ENCODE measurements at regions not wholly inside any gene's neighbourhood (a gene's known extent, or its start where the extent isn't known, plus 50 kb on each side); places are given as distances from the start of the nearest gene placed in this dataset.
A peak's percentile ranks its signal among the peaks of the same experiment; 100 is the strongest.
"Not testable (repeated sequence)": the region's sequence is repeated elsewhere in the genome, so short reads cannot be mapped to it uniquely, and the experiment has no call there.

- no peaks in the 10 kb centered on the region for H3K36me3 ChIP-seq (ENCODE audit: control insufficient read depth in 3 of 3, insufficient read depth in 2 of 3, low read depth in 1 of 3, low read length in 3 of 3)
- H3K27me3 ChIP-seq (ENCODE audit: control insufficient read depth in 3 of 3, insufficient read depth in 3 of 3, low read length in 3 of 3), result no peaks in the 10 kb centered on the region
- peak overlapping the region in 2 of 3 donors; percentile 55 to 97 for H3K27ac ChIP-seq (ENCODE audit: low read depth in 1 of 3, low read length in 2 of 3)
- no peaks in the 10 kb centered on the region for H3K9me3 ChIP-seq (ENCODE audit: control insufficient read depth in 2 of 2, insufficient read depth in 1 of 2, low read depth in 1 of 2, low read length in 1 of 2)
- peaks cover 3 to 43% (median 4%) of the 10 kb centered on the region in 3 donors for H3K4me1 ChIP-seq (ENCODE audit: control insufficient read depth in 3 of 3, insufficient read depth in 2 of 3, low read depth in 1 of 3, low read length in 2 of 3)
- DNase-seq, result peak; percentile 69 to 88
- no peak overlapping the region for H3K4me3 ChIP-seq (ENCODE audit: low read depth in 1 of 3, low read length in 3 of 3)
- no peak for FAIRE-seq
- 10 to 53% (median 34%) methylated on average over 6 of the region's 6 CpGs for WGBS, 3 donors
These were observed 83.5 kb downstream of the EOMES start for GRCh38 chr3:27638594-27638993.

- DNase-seq, result no peak
- Histone ChIP-seq H3K4me3 (ENCODE audit: low read depth in 1 of 3, low read length in 3 of 3) (no peak overlapping the region), H3K27me3 (ENCODE audit: control insufficient read depth in 3 of 3, insufficient read depth in 3 of 3, low read length in 3 of 3) (no peaks in the 10 kb centered on the region), H3K27ac (ENCODE audit: low read depth in 1 of 3, low read length in 2 of 3) (peak overlapping the region in 2 of 3 donors; percentile 55 to 97), H3K4me1 (ENCODE audit: control insufficient read depth in 3 of 3, insufficient read depth in 2 of 3, low read depth in 1 of 3, low read length in 2 of 3) (peaks cover 0 to 31% (median 4%) of the 10 kb centered on the region in 3 donors), H3K36me3 (ENCODE audit: control insufficient read depth in 3 of 3, insufficient read depth in 2 of 3, low read depth in 1 of 3, low read length in 3 of 3) (no peaks in the 10 kb centered on the region), H3K9me3 (ENCODE audit: control insufficient read depth in 2 of 2, insufficient read depth in 1 of 2, low read depth in 1 of 2, low read length in 1 of 2) (no peaks in the 10 kb centered on the region)
- no peak for FAIRE-seq
- whole genome bisulfite sequencing, 3 donors, result 87 to 91% (median 90%) methylated on average over 9 of the region's 9 CpGs
These were observed 84.7 kb downstream of the EOMES start for GRCh38 chr3:27637346-27637995.

GRCh38 chr3:27635006-27635405 is 87.1 kb downstream of the EOMES start:
- DNase-seq; H3K27me3 ChIP-seq (ENCODE audit: control insufficient read depth in 3 of 3, insufficient read depth in 3 of 3, low read length in 3 of 3); H3K9me3 ChIP-seq (ENCODE audit: control insufficient read depth in 2 of 2, insufficient read depth in 1 of 2, low read depth in 1 of 2, low read length in 1 of 2); FAIRE-seq; H3K36me3 ChIP-seq (ENCODE audit: control insufficient read depth in 3 of 3, insufficient read depth in 2 of 3, low read depth in 1 of 3, low read length in 3 of 3): not testable (repeated sequence)
- WGBS, 3 donors, result 34 to 55% (median 35%) methylated on average over 5 of the region's 5 CpGs
- Histone ChIP-seq H3K4me3 (ENCODE audit: low read depth in 1 of 3, low read length in 3 of 3) (peak overlapping the region in 1 of 3 donors; percentile 17), H3K4me1 (ENCODE audit: control insufficient read depth in 3 of 3, insufficient read depth in 2 of 3, low read depth in 1 of 3, low read length in 2 of 3) (peaks cover 0 to 26% (median 4%) of the 10 kb centered on the region in 3 donors), H3K27ac (ENCODE audit: low read depth in 1 of 3, low read length in 2 of 3) (peak overlapping the region in 2 of 3 donors; percentile 48 to 86)

GRCh38 chr3:27633224-27633545 is 88.9 kb downstream of the EOMES start:
- peak overlapping the region; percentile 33 to 81 (median 64) for H3K4me3 ChIP-seq (ENCODE audit: low read depth in 1 of 3, low read length in 3 of 3)
- DNase-seq (peak in 1 of 2 donors; percentile 66), FAIRE-seq (no peak)
- no peaks in the 10 kb centered on the region for H3K9me3 ChIP-seq (ENCODE audit: control insufficient read depth in 2 of 2, insufficient read depth in 1 of 2, low read depth in 1 of 2, low read length in 1 of 2)
- peak overlapping the region; percentile 86 to 99 (median 92) for H3K27ac ChIP-seq (ENCODE audit: low read depth in 1 of 3, low read length in 2 of 3)
- H3K4me1 ChIP-seq (ENCODE audit: control insufficient read depth in 3 of 3, insufficient read depth in 2 of 3, low read depth in 1 of 3, low read length in 2 of 3), result peaks cover 0 to 12% (median 0%) of the 10 kb centered on the region in 3 donors
- no peaks in the 10 kb centered on the region for H3K27me3 ChIP-seq (ENCODE audit: control insufficient read depth in 3 of 3, insufficient read depth in 3 of 3, low read length in 3 of 3)
- 6 to 16% (median 8%) methylated on average over 6 of the region's 6 CpGs for WGBS, 3 donors
- no peaks in the 10 kb centered on the region for H3K36me3 ChIP-seq (ENCODE audit: control insufficient read depth in 3 of 3, insufficient read depth in 2 of 3, low read depth in 1 of 3, low read length in 3 of 3)

- no peak for FAIRE-seq
- Histone ChIP-seq H3K9me3 (ENCODE audit: control insufficient read depth in 2 of 2, insufficient read depth in 1 of 2, low read depth in 1 of 2, low read length in 1 of 2) (no peaks in the 10 kb centered on the region), H3K27me3 (ENCODE audit: control insufficient read depth in 3 of 3, insufficient read depth in 3 of 3, low read length in 3 of 3) (no peaks in the 10 kb centered on the region), H3K27ac (ENCODE audit: low read depth in 1 of 3, low read length in 2 of 3) (peak overlapping the region; percentile 86 to 99 (median 92)), H3K4me1 (ENCODE audit: control insufficient read depth in 3 of 3, insufficient read depth in 2 of 3, low read depth in 1 of 3, low read length in 2 of 3) (peaks cover 0 to 7% (median 0%) of the 10 kb centered on the region in 3 donors), H3K36me3 (ENCODE audit: control insufficient read depth in 3 of 3, insufficient read depth in 2 of 3, low read depth in 1 of 3, low read length in 3 of 3) (no peaks in the 10 kb centered on the region), H3K4me3 (ENCODE audit: low read depth in 1 of 3, low read length in 3 of 3) (peak overlapping the region; percentile 33 to 81 (median 64))
- WGBS, 3 donors, result 2 to 7% (median 7%) methylated on average over 57 to 66 of the region's 66 CpGs
- peak in 1 of 2 donors; percentile 84 for DNase-seq
These were observed 89.5 kb downstream of the EOMES start for GRCh38 chr3:27632431-27633223.

- H3K27ac ChIP-seq (ENCODE audit: low read depth in 1 of 3, low read length in 2 of 3), result peak overlapping the region in 2 of 3 donors; percentile 8 to 64
- no peak for FAIRE-seq
- WGBS, 3 donors, result 57 to 74% (median 66%) methylated on average over 4 of the region's 4 CpGs
These were observed 91.2 kb downstream of the EOMES start for GRCh38 chr3:27630885-27631284.

GRCh38 chr3:27629366-27629765 is 92.8 kb downstream of the EOMES start:
- Histone ChIP-seq H3K27me3 (ENCODE audit: control insufficient read depth in 3 of 3, insufficient read depth in 3 of 3, low read length in 3 of 3) (no peaks in the 10 kb centered on the region), H3K9me3 (ENCODE audit: control insufficient read depth in 2 of 2, insufficient read depth in 1 of 2, low read depth in 1 of 2, low read length in 1 of 2) (no peaks in the 10 kb centered on the region), H3K4me1 (ENCODE audit: control insufficient read depth in 3 of 3, insufficient read depth in 2 of 3, low read depth in 1 of 3, low read length in 2 of 3) (peaks cover 3 to 8% (median 6%) of the 10 kb centered on the region in 3 donors), H3K4me3 (ENCODE audit: low read depth in 1 of 3, low read length in 3 of 3) (no peak overlapping the region), H3K27ac (ENCODE audit: low read depth in 1 of 3, low read length in 2 of 3) (no peak overlapping the region), H3K36me3 (ENCODE audit: control insufficient read depth in 3 of 3, insufficient read depth in 2 of 3, low read depth in 1 of 3, low read length in 3 of 3) (no peaks in the 10 kb centered on the region)
- no peak for FAIRE-seq
- 59 to 61% (median 59%) methylated on average over 2 of the region's 2 CpGs for WGBS, 3 donors
- DNase-seq, result no peak

More at GRCh38 chr3:27630885-27631284, 91.2 kb downstream of the EOMES start:
- Histone ChIP-seq H3K4me1 (ENCODE audit: control insufficient read depth in 3 of 3, insufficient read depth in 2 of 3, low read depth in 1 of 3, low read length in 2 of 3) (peaks cover 2 to 6% (median 2%) of the 10 kb centered on the region in 3 donors), H3K4me3 (ENCODE audit: low read depth in 1 of 3, low read length in 3 of 3) (no peak overlapping the region), H3K9me3 (ENCODE audit: control insufficient read depth in 2 of 2, insufficient read depth in 1 of 2, low read depth in 1 of 2, low read length in 1 of 2) (no peaks in the 10 kb centered on the region), H3K36me3 (ENCODE audit: control insufficient read depth in 3 of 3, insufficient read depth in 2 of 3, low read depth in 1 of 3, low read length in 3 of 3) (no peaks in the 10 kb centered on the region), H3K27me3 (ENCODE audit: control insufficient read depth in 3 of 3, insufficient read depth in 3 of 3, low read length in 3 of 3) (no peaks in the 10 kb centered on the region)
- DNase-seq, result no peak

GRCh38 chr3:27628026-27628750 is 93.9 kb downstream of the EOMES start:
- Histone ChIP-seq H3K4me3 (ENCODE audit: low read depth in 1 of 3, low read length in 3 of 3) (no peak overlapping the region), H3K27ac (ENCODE audit: low read depth in 1 of 3, low read length in 2 of 3) (no peak overlapping the region), H3K27me3 (ENCODE audit: control insufficient read depth in 3 of 3, insufficient read depth in 3 of 3, low read length in 3 of 3) (no peaks in the 10 kb centered on the region), H3K4me1 (ENCODE audit: control insufficient read depth in 3 of 3, insufficient read depth in 2 of 3, low read depth in 1 of 3, low read length in 2 of 3) (peaks cover 8 to 19% (median 12%) of the 10 kb centered on the region in 3 donors), H3K36me3 (ENCODE audit: control insufficient read depth in 3 of 3, insufficient read depth in 2 of 3, low read depth in 1 of 3, low read length in 3 of 3) (no peaks in the 10 kb centered on the region), H3K9me3 (ENCODE audit: control insufficient read depth in 2 of 2, insufficient read depth in 1 of 2, low read depth in 1 of 2, low read length in 1 of 2) (no peaks in the 10 kb centered on the region)
- no peak for FAIRE-seq
- WGBS, 3 donors, result 72 to 78% (median 74%) methylated on average over 5 of the region's 5 CpGs
- no peak for DNase-seq
